Esophagus squamous epithelium (tissue), 4 donors: ENCODE measurements at regions not wholly inside any gene's neighbourhood (a gene's known extent, or its start where the extent isn't known, plus 50 kb on each side); places are given as distances from the start of the nearest gene placed in this dataset.

Source experiments
- CTCF ChIP-seq, 6 experiments: fragments of 450-650 bp in 4 of 6; fragments of 200-600 bp in 2 of 6; sonication (generic) in 2 of 6; IDR thresholded peaks; one replicate each; pipeline ENCODE4 v1.5.1; 2016 to 2019; ENCODE audit warnings: antibody characterized with exemption in 6 of 6, mild to moderate bottlenecking in 4 of 6, moderate library complexity in 4 of 6
- POLR2A ChIP-seq, 4 donors: fragments of 450-650 bp; IDR thresholded peaks; one replicate each; pipeline ENCODE4 v1.6.1; 2017; ENCODE audit warnings: antibody characterized with exemption in 4 of 4, mild to moderate bottlenecking in 4 of 4, moderate library complexity in 3 of 4

- TF ChIP-seq CTCF (IDR thresholded peaks at IDR 0.05), result no peak
- TF ChIP-seq POLR2A (IDR thresholded peaks at IDR 0.05), result no peak
These were observed 94.6 kb upstream of the SCG2 start for GRCh38 chr2:223696719-223697118.
